Activated T-cell treated with anti-CD3 and anti-CD28 coated beads, Interleukin-2, amount 50 U/mL, for 72 hours (primary cell): ENCODE measurements at regions not wholly inside any gene's neighbourhood (a gene's known extent, or its start where the extent isn't known, plus 50 kb on each side); places are given as distances from the start of the nearest gene placed in this dataset.

Source experiments
- ATAC-seq, 2 donors: fragments of 150-1000 bp; cut with Tn5 transposase; replicated peaks in 1 of 2; 2 replicates each; pipeline ENCODE4 v1.10.0; 2021; ENCODE audit warnings: moderate library complexity in 2 of 2, mild to moderate bottlenecking in 1 of 2
- DNase-seq, 2 donors: peaks; one replicate each; pipeline ENCODE4 v3.0.0; 2021 to 2022; ENCODE audit warnings: mixed read lengths in 1 of 2
- H3K27ac Mint-ChIP-seq: one replicate; pipeline ENCODE4 v1.8.0; 2022; ENCODE audit warnings: mild to moderate bottlenecking, moderate library complexity, mixed read lengths
- H3K27me3 Mint-ChIP-seq: one replicate; pipeline ENCODE4 v1.8.0; 2022; ENCODE audit warnings: low read depth, mixed read lengths
- H3K36me3 Mint-ChIP-seq, 2 donors: one replicate each; pipeline ENCODE4 v1.8.0; 2022; ENCODE audit warnings: mixed read lengths in 2 of 2, mild to moderate bottlenecking in 1 of 2; ENCODE audit not compliant: insufficient read depth in 2 of 2
- H3K4me1 Mint-ChIP-seq: one replicate; pipeline ENCODE4 v1.8.0; 2022; ENCODE audit warnings: low read depth, mixed read lengths
- H3K4me3 Mint-ChIP-seq, 2 donors: one replicate each; pipeline ENCODE4 v1.8.0; 2022; ENCODE audit warnings: mild to moderate bottlenecking in 2 of 2, mixed read lengths in 2 of 2, moderate library complexity in 2 of 2
- H3K9me3 Mint-ChIP-seq, 2 donors: one replicate each; pipeline ENCODE4 v1.8.0; 2022; ENCODE audit warnings: mixed read lengths in 2 of 2

DNA sequence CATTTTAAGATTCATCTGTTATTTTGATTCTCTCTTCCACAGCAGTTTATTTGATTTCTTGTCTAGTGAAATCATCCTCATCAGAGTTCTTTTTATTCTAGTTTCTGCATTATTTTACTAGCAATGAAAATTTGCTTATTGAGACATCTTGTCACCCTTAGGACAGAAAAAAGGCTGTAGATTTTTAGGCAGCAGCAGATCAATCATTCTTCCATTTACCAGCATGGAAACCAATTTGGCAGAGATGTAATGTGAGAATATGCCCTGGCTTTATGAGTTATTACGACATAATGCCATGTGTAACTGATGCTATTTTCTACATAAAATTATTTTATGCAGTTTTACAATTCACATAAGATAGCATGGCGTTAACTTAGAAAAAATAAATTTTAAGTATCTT lies 688.6 kb upstream of the SLC10A2 start:
- Mint-ChIP-seq H3K27me3 (no peaks in the 10 kb centered on the region), H3K4me1 (no peaks in the 10 kb centered on the region), H3K36me3 (no peaks in the 10 kb centered on the region), H3K9me3 (peaks cover 2 to 3% of the 10 kb centered on the region in 2 donors), H3K4me3 (no peak overlapping the region), H3K27ac (no peak overlapping the region)
- no peak for DNase-seq
- ATAC-seq, result no peak

DNA sequence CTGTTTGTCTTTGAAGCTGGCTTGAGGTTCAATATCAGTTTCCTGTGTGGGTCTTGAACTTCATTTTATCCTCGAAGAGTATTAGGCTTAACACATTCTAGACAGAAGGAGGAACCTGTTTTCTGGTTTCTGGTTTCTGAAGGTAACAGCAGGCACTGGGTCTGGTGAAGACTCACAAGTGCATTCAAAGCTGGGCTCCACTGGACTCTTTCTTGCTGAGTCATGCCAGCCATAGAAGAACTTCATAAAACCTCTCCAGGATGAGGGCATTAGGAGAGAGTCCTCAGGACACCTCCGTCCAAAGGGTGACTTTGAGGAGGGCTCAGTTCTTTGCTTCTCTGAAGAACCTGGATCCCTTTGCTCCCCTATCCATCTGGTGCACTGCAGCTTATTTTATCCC lies 668.6 kb upstream of the SLC10A2 start:
- DNase-seq, result no peak
- Mint-ChIP-seq H3K36me3 (no peaks in the 10 kb centered on the region), H3K27me3 (no peaks in the 10 kb centered on the region), H3K27ac (no peak overlapping the region), H3K9me3 (peaks cover 0 to 6% of the 10 kb centered on the region in 2 donors), H3K4me3 (no peak overlapping the region), H3K4me1 (no peaks in the 10 kb centered on the region)
- no peak for ATAC-seq

DNA sequence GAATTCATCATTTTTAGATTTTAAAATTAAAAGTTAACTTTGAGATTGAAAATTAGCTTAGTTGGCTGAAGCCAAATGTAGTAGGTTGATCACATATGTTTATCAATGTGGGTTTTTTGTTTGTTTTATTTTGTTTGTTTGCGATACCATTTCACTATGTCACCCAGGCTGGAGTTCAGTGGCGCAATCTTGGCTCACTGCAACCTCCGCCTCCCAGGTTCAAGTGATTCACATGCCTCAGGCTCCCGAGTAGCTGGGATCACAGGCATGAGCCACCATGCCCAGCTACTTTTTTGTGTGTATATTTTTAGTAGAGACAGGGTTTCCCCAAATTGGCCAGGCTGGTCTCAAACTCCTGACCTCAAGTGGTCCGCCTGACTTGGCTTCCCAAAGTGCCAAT lies 665.7 kb upstream of the SLC10A2 start:
- Mint-ChIP-seq H3K4me3 (no peak overlapping the region), H3K27ac (no peak overlapping the region), H3K9me3 (peaks cover 2 to 6% of the 10 kb centered on the region in 2 donors), H3K4me1 (no peaks in the 10 kb centered on the region), H3K27me3 (no peaks in the 10 kb centered on the region), H3K36me3 (no peaks in the 10 kb centered on the region)
- DNase-seq, result no peak
- no peak for ATAC-seq

DNA sequence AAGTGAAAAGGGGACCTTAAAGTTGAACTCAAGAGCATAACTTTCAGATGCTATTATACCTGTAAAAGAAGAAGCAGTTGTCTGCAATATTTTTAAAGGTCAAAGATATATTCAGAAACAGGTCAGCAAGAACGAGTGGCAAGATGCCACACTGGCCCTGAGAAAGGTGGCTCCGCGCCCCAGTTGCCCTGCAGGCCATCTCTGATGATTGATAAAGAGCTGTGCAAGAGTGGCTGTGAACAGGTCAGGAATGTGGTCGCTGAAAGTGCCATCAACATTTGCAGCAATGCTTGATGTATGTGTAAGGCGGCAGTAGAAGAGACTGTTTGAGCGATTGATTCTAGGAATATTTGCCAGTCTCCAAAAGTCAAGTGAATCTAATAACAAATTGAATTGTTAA lies 664.2 kb upstream of the SLC10A2 start:
- Mint-ChIP-seq H3K4me3 (no peak overlapping the region), H3K9me3 (peaks cover 2 to 6% of the 10 kb centered on the region in 2 donors), H3K36me3 (no peaks in the 10 kb centered on the region), H3K27me3 (no peaks in the 10 kb centered on the region), H3K4me1 (no peaks in the 10 kb centered on the region), H3K27ac (no peak overlapping the region)
- DNase-seq (no peak), ATAC-seq (no peak)

DNA sequence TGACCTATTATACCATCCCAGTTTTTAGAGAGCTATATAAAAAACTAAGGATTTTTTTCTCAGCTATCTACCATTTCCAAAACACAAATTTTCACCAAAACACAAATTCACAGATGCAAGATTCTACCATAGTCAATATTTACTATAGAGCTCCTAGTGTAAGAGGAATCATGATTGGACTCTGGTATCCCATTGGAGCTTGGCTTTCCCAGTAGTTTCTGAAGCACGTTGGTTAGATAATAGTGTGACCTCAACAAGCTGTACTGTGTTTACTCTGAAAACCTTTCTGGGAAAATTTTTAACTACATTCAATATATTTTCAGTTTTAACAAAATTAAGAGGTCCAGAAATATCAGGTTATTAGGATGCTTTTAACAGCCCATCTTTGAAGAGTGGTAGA lies 660.6 kb upstream of the SLC10A2 start:
- ATAC-seq (no peak), DNase-seq (no peak)
- H3K36me3 Mint-ChIP-seq, result no peaks in the 10 kb centered on the region
- H3K4me3 Mint-ChIP-seq, result no peak overlapping the region
- H3K27ac Mint-ChIP-seq, result no peak overlapping the region
- no peaks in the 10 kb centered on the region for H3K27me3 Mint-ChIP-seq
- peaks cover 2% of the 10 kb centered on the region in 2 donors for H3K9me3 Mint-ChIP-seq
- H3K4me1 Mint-ChIP-seq, result no peaks in the 10 kb centered on the region

DNA sequence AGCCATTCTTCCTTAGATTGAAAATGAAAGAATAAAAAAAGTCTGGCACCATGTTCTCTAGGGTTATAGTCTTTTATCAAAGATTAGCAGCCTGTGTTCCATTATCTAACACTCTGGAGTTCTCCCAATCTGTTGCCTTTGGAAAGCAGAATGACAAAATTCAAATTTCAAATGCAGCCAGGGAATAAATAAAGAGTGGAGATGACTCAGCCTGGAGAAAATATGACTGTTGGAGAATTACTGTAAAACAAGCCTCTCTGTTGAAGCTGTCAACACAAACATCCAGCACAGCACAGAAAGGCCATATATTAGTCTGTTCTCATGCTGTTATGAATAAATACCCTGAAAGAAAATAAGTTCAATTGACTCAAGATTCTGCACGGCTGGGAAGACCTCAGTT lies 650.5 kb upstream of the SLC10A2 start:
- Mint-ChIP-seq H3K4me3 (no peak overlapping the region), H3K27me3 (no peaks in the 10 kb centered on the region), H3K36me3 (no peaks in the 10 kb centered on the region), H3K4me1 (no peaks in the 10 kb centered on the region), H3K9me3 (peaks cover 0 to 7% of the 10 kb centered on the region in 2 donors), H3K27ac (no peak overlapping the region)
- no peak for ATAC-seq
- no peak for DNase-seq

DNA sequence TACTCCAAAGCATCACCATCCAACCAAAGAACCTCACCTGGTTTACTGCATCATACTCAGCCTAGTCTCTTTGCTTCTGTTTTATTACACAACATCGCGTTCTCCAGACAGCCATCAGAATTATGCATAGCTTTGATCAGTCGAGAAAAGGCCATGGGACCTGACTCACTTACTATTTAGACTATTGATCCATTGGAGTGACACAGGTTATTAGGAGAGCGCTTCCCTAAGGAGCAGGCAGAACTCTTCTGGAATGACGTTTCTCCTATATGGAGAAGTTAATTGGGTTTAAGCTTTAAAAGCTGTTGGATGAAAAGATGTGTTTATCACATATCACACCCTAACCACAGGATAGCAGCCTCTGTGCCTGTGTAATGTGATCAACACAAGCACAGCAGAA lies 649.1 kb upstream of the SLC10A2 start:
- no peaks in the 10 kb centered on the region for H3K27me3 Mint-ChIP-seq
- no peaks in the 10 kb centered on the region for H3K36me3 Mint-ChIP-seq
- no peak overlapping the region for H3K4me3 Mint-ChIP-seq
- no peak for ATAC-seq
- no peak for DNase-seq
- peaks cover 0 to 8% of the 10 kb centered on the region in 2 donors for H3K9me3 Mint-ChIP-seq
- H3K27ac Mint-ChIP-seq, result no peak overlapping the region
- no peaks in the 10 kb centered on the region for H3K4me1 Mint-ChIP-seq

DNA sequence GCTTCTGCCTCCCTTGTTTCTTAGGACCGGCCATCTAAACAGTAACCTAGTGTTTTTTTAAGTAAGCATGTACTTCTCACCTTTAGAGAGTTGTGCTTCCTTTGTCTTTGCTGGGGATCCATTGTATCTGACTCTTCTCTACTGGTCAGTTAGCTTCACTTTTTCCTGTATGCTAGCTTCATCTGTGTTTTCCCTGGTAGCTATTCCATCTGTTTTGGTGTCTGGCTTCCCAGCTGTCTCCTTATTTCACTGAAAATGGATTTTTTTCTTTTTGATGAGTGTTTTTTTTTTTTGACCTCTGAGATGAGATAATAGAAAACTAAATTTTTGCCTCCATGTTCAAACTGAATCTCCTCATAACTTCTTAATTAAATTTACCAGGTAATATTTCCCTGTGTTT lies 637.0 kb upstream of the SLC10A2 start:
- H3K4me1 Mint-ChIP-seq, result no peaks in the 10 kb centered on the region
- H3K9me3 Mint-ChIP-seq, result peaks cover 3 to 7% of the 10 kb centered on the region in 2 donors
- no peak for DNase-seq
- H3K36me3 Mint-ChIP-seq, result no peaks in the 10 kb centered on the region
- H3K4me3 Mint-ChIP-seq, result no peak overlapping the region
- ATAC-seq, result no peak
- no peaks in the 10 kb centered on the region for H3K27me3 Mint-ChIP-seq
- H3K27ac Mint-ChIP-seq, result no peak overlapping the region

DNA sequence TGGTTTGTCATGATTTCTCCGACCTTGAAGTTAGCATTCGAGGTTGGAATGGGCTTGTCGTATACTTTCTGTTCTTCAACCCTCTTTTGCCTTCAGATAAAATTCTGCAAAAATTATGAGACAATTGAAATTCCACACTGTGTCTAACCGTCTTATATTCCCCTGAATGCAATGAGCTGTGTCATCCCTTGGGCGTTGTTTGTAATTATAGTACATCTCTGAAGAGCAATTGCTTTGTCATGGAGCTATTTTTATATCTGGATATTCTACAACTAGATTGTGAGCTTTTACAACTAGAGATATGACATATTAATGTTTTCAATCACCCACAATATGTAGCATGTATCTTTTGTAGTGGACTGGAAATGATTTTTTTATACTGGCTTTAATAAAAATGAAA lies 631.8 kb upstream of the SLC10A2 start:
- H3K27ac Mint-ChIP-seq, result no peak overlapping the region
- H3K9me3 Mint-ChIP-seq, result peaks cover 0 to 2% of the 10 kb centered on the region in 2 donors

DNA sequence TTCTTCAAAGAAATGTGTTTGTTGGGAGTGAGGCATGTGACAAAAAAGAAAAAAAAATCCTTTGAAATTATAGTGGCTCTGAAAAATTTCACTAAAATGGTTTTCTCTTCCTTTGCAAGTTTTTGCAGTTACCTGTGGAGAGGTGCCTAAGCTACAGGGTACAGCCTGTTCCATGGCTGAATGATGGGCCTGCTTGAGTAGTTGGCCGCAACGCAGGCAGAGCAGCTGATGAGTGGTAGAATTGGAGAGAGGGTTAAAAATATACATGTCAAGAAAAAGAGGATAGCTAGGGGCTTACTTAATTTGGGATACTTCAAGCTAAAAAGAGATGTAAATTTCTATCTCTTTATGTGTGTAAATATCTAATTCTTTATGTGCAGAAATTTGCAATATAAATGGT lies 629.1 kb upstream of the SLC10A2 start:
- no peaks in the 10 kb centered on the region for H3K4me1 Mint-ChIP-seq
- peaks cover 0 to 1% of the 10 kb centered on the region in 2 donors for H3K36me3 Mint-ChIP-seq
- H3K27ac Mint-ChIP-seq, result no peak overlapping the region
- H3K27me3 Mint-ChIP-seq, result no peaks in the 10 kb centered on the region
- no peak overlapping the region for H3K4me3 Mint-ChIP-seq
- H3K9me3 Mint-ChIP-seq, result peaks cover 0 to 2% of the 10 kb centered on the region in 2 donors
- no peak for DNase-seq
- no peak for ATAC-seq

More for the DNA sequence above, 631.8 kb upstream of the SLC10A2 start:
- Mint-ChIP-seq H3K36me3 (peaks cover 0 to 1% of the 10 kb centered on the region in 2 donors), H3K27me3 (no peaks in the 10 kb centered on the region), H3K4me1 (no peaks in the 10 kb centered on the region), H3K4me3 (no peak overlapping the region)
- DNase-seq, result no peak
- ATAC-seq, result no peak

DNA sequence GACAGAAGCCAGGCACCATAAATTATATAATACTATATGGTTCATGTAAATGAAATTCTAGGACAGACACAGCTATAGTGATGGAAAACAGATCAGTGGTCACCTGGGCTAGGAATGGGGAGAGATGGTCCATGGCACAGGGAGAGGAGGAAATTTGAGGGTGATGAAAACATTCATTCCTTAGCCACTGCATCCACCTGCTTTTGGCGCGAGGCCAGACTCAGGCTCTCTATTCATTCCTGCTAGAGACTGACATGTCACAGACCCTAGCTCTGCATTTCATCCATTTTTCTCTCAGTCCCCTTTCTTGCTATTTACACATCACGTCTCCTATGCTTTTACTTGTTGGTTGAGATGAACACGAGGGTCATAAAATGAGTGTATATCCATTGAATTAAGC lies 628.3 kb upstream of the SLC10A2 start:
- Mint-ChIP-seq H3K27me3 (no peaks in the 10 kb centered on the region), H3K4me1 (no peaks in the 10 kb centered on the region), H3K4me3 (no peak overlapping the region), H3K36me3 (peaks cover 0 to 1% of the 10 kb centered on the region in 2 donors), H3K27ac (no peak overlapping the region), H3K9me3 (peaks cover 0 to 2% of the 10 kb centered on the region in 2 donors)
- no peak for DNase-seq
- ATAC-seq, result no peak

DNA sequence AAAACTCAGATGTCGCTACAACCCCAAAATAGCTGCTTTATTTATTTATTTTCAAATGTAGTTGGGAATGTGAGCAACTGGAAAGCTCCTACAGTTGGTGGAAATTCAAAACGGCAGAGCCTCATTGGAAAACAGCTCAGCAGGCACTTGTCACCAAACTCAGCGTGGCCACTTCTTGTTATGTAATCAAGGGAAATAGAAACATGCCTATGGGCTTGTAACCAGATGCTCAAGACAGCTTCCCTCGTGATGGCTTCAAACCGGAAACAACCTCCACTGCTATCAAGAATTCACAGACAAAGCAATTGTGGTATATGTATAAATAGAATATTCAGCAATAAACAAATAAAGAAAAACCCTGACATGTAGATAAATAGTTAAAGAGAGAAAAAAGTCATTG lies 627.8 kb upstream of the SLC10A2 start:
- ATAC-seq (no peak), DNase-seq (no peak)
- no peaks in the 10 kb centered on the region for H3K4me1 Mint-ChIP-seq
- H3K27ac Mint-ChIP-seq, result no peak overlapping the region
- no peaks in the 10 kb centered on the region for H3K27me3 Mint-ChIP-seq
- no peak overlapping the region for H3K4me3 Mint-ChIP-seq
- H3K36me3 Mint-ChIP-seq, result peaks cover 0 to 1% of the 10 kb centered on the region in 2 donors
- peaks cover 0 to 2% of the 10 kb centered on the region in 2 donors for H3K9me3 Mint-ChIP-seq

DNA sequence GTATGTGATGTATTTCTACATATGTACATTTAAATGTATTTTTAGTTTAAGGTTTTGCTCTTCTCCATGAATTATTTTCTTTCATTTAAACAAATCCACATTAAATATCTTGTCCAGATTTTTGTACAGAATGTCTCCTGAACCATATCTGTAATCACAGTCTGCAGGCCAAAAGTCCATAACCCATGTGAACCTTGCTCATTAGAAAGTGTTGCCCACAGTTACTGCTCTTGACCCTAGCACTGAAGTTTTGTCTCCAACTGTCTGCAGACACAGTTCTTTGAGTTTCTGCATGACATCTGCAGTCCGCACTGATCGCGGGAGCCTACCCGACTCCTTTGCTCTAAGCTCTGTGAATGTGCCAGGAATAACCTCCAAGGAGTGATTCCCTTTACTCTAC lies 626.2 kb upstream of the SLC10A2 start:
- Mint-ChIP-seq H3K9me3 (peaks cover 0 to 2% of the 10 kb centered on the region in 2 donors), H3K27ac (no peak overlapping the region), H3K27me3 (no peaks in the 10 kb centered on the region), H3K4me3 (no peak overlapping the region), H3K36me3 (peaks cover 0 to 1% of the 10 kb centered on the region in 2 donors), H3K4me1 (no peaks in the 10 kb centered on the region)
- DNase-seq (no peak), ATAC-seq (no peak)

DNA sequence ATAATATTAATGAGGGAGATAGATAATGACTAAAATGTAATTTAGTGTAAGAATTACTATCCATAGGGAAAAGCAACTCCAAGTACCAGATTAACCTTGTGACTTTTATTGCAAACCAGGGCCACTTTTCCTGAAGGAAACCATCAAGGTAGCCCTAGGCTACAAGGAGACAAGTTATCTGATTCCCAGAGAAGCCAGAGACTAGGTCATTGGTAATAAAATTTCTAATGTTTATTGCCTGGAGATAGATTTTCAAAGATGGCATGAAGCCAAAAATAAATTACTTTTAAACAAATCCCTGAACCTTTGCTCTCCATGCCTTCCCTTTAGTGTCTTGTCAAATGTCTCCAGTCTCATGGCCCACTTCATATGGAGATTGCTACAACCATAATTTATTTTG lies 610.1 kb upstream of the SLC10A2 start:
- H3K4me1 Mint-ChIP-seq, result no peaks in the 10 kb centered on the region
- peaks cover 0 to 1% of the 10 kb centered on the region in 2 donors for H3K9me3 Mint-ChIP-seq
- no peaks in the 10 kb centered on the region for H3K36me3 Mint-ChIP-seq
- no peaks in the 10 kb centered on the region for H3K27me3 Mint-ChIP-seq
- H3K4me3 Mint-ChIP-seq, result no peak overlapping the region
- no peak overlapping the region for H3K27ac Mint-ChIP-seq
- no peak for DNase-seq
- no peak for ATAC-seq
